Adrenal gland (tissue), 5 donors: ENCODE measurements at regions not wholly inside any gene's neighbourhood (a gene's known extent, or its start where the extent isn't known, plus 50 kb on each side); places are given as distances from the start of the nearest gene placed in this dataset.

ENCODE experiments used
- POLR2A ChIP-seq, 2 donors: fragments of 450-650 bp; IDR thresholded peaks; one replicate each; pipeline ENCODE4 v1.6.1; 2017; ENCODE audit warnings: antibody characterized with exemption in 2 of 2, mild to moderate bottlenecking in 2 of 2, moderate library complexity in 1 of 2
- TF ChIP-seq, protein P1 (sequence below), 6 experiments: fragments of 450-650 bp in 4 of 6; fragments of 200-600 bp in 2 of 6; sonication (generic) in 1 of 6; IDR thresholded peaks; 1 replicate in 5 of 6; 2 replicates in 1 of 6; pipeline versions ENCODE4 v1.5.1 to v1.8.0; 2016 to 2021; ENCODE audit warnings: antibody characterized with exemption in 6 of 6, mild to moderate bottlenecking in 2 of 6, moderate library complexity in 1 of 6
- donor health status: DM: no; HTN: no; CAD: no.

DNA sequence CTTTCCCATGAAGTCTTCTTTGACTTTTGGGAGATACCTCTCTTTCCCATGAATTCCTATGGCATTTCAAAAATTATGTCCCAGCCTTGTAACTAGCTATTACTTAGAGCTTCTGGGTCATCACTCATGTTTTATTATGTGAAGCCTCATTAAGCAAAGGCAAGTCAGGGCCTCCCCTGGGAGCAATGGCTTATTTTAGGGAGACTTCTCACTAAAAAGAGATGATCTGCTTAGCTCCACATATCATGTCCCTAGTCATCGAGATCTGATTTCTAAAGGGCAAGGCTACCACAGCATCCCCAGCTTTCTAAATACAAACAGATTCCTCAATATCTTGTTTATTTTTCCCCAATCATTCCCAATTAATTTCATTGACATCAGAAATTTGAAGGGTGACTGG lies 154.0 kb upstream of the MANEA start:
- no peak for TF ChIP-seq POLR2A (IDR thresholded peaks at IDR 0.05)
- TF ChIP-seq, protein P1, sequence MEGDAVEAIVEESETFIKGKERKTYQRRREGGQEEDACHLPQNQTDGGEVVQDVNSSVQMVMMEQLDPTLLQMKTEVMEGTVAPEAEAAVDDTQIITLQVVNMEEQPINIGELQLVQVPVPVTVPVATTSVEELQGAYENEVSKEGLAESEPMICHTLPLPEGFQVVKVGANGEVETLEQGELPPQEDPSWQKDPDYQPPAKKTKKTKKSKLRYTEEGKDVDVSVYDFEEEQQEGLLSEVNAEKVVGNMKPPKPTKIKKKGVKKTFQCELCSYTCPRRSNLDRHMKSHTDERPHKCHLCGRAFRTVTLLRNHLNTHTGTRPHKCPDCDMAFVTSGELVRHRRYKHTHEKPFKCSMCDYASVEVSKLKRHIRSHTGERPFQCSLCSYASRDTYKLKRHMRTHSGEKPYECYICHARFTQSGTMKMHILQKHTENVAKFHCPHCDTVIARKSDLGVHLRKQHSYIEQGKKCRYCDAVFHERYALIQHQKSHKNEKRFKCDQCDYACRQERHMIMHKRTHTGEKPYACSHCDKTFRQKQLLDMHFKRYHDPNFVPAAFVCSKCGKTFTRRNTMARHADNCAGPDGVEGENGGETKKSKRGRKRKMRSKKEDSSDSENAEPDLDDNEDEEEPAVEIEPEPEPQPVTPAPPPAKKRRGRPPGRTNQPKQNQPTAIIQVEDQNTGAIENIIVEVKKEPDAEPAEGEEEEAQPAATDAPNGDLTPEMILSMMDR (IDR thresholded peaks at IDR 0.05): no peak
